DMS79 treated with DMSO at 0.1 percent for 48 hours (cell line): ENCODE measurements at regions not wholly inside any gene's neighbourhood (a gene's known extent, or its start where the extent isn't known, plus 50 kb on each side); places are given as distances from the start of the nearest gene placed in this dataset.
"Not testable (repeated sequence)": the region's sequence is repeated elsewhere in the genome, so short reads cannot be mapped to it uniquely, and the experiment has no call there.

Experiments used
- DNase-seq: peaks from one replicate; lab custom pipeline; 2025; lab: John Stamatoyannopoulos, UW

DNA sequence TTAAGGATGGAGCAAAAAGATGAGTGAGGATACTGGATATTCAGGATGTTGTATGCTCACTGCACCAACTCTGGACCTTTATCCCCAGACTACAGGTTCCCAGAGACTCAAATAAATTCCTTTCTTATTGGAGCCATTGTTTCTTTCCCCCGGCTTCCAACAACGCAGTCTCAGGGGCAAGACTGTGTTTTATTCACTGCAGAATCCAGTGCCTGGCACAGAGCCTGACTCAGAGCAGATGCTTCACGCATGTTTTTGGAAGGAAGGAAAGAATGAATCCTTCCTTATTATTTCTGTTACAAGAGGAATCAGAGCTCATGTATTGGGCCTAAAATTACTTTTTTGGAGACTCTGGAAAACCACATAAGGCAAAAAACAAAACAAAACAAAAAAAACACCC is 96.0 kb upstream of the VGLL4 start:
- DNase-seq, result no peak

DNA sequence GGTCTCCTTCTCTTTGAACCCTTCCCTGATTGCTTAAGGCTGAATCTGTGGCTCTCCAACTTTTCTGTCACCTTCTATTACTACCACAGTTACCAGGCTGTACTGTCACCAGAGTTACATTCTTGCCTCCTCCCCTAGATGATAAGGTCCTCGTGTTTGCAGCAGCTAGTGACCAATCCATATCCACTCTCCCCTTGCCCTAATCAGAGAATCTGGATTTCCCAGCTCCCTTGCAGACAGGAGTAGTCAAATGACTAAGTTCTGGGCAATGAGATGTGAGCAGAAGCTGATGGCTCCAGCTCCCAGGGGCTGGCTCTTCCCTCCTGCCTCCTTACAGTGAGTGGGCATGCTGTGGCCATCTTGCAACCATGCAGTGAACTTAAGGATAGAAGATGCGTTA is 95.4 kb upstream of the VGLL4 start:
- DNase-seq, result no peak

DNA sequence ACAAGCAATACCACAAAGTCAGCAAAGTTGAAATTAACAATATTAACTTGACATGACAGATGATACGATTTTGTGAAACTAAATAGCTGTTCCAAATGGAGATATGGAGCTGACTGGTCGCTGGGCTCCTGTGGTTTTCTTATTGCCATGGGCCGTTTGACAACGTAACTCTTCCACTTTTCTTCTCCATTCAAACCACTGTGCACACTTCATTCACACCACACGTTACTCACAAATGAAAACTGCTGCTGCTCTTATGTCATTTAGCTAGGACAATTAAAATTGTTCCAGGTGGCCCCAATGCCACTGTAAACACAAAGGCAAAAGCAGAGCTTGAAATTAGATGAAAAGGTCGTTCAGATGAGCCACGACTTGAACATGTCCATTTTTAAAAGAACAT is 94.0 kb upstream of the VGLL4 start:
- DNase-seq, result no peak

DNA sequence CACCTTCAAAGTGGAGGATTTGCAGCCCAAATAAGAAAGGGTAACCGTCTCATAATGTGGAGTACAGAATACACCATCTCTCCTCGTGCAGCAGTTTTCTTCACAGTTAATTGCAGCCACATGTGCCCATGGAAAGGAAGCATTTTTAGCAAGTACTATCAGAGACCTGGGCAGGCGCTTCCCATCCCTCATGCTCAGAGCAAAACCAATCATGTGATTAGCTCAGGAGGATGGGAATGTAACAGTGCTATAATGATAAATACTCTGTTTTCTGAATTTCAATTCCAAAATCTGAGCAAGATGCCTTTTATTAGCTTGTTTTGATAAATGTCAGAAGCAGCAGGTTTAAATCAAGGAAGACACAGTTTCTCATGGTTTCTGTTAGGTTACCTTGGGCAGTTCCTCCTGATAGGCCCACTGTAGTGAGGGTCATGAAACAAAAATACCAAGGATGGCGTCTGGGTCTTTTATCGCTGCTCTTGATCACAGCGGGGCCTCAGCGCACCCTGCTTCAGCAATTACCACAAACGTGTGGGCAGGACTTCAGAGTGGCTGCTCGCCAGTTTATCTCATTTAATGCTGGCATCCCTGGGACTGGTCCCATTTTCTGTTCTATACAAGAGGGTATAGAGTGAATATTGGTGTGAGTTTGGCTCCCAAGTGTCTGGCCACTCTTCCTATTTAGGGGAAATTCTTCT is 92.6 kb upstream of the VGLL4 start:
- no peak for DNase-seq

DNA sequence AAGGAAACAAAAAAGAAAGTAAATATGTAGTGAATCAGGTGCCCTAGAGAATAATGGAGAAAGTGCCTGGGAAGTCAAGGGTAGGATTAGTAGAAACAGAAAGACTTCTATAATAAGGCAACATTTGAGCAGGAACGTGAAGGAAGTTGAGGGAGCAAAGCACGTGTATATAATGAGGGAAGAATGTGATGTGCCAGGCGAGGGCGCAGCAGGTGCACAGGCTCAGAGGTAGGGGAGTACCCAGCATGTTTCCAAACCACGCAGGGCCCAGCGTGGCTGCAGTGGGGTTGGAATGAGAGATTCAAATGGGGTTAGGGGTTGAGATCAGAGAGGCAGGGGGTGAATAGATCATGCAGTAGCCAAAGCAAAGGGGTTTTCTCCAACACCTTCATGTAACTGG is 91.9 kb upstream of the VGLL4 start:
- no peak for DNase-seq

DNA sequence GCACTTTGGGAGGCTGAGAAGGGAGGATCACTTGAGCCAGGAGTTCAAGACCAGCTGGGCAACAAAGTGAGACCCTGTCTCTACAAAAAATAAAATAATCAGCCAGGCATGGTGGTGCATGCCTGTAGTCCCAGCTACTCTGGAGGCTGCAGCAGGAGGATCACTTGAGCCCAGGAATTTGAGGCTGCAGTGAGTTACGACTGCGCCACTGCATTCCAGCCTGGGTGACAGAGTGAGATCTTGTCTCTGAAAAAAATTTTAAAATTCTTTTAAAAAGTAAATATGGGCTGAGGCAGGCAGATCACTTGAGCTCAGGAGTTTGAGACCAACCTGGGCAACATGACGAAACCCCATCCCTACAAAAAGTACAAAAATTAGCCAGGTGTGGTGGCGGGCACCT is 91.4 kb upstream of the VGLL4 start:
- not testable (repeated sequence) for DNase-seq

DNA sequence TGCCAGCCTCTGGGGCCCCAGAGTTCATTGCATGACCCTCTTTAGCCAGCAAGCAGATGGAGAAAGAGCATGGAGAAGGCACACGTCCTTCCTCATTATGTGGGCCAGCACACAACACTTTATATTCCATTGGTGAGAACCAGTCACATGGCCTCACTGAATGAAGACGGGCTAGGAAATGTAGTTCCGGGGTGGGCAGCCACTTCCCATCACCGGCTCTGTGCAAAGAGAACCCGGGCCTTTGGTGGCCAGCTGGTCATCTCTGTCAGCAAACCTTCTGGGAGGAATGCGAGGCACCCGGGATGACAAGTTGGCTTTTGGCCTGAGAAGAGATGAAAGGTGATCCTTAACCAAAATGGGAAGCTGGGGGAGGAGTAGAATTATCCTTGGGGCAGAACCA is 90.2 kb upstream of the VGLL4 start:
- DNase-seq, result no peak

DNA sequence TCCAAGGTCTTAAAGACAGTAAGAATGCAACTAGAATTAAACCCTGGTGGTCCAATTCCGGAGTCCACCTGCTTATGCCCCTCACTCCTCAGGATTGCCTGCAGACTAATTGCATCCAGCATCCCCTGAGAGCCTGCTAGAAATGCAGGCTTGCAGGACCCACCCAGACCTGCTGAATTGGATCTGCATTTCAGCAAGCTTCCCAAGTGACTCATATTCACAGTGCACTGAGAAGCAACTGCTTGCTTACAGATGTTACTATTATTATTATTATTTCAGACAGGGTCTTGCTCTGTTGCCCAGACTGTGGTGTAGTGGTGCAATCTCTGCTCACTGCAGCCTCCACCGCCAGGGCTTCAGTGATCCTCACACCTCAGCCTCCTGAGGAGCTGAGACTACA is 83.5 kb upstream of the VGLL4 start:
- DNase-seq, result no peak

DNA sequence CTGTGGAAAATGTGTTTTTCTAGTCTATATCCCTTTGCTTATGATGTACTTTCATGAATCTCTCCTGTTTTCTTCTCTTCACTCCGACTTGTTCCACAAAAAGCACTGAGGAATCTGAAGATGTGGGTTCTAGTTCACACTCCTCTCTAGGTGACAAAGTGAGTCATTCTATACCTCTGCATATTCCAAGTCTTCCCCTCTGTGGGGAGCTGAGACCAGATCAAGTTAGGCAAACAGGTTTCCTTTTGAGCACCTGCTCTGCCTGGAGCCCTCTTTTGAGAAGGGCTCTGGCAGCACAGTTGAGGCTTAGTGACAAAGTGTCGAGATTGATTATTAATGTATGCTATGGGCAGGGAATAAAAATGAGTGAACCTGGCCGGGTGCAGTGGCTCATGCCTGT is 82.4 kb upstream of the VGLL4 start:
- DNase-seq, result no peak

DNA sequence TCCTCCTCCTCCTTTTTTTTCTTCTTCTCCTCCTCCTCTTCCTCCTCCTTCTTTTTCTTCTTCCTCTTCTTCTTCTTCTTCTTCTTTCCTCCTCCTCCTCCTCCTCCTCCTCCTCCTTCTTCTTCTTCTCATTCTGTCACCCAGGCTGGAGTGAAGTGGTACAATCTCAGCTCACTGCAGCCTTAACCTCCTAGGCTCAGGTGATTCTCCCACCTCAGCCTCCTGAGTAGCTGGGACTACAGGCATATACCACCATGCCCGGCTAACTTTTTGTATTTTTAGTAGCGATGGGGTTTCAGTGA is 81.6 kb upstream of the VGLL4 start:
- DNase-seq, result not testable (repeated sequence)

DNA sequence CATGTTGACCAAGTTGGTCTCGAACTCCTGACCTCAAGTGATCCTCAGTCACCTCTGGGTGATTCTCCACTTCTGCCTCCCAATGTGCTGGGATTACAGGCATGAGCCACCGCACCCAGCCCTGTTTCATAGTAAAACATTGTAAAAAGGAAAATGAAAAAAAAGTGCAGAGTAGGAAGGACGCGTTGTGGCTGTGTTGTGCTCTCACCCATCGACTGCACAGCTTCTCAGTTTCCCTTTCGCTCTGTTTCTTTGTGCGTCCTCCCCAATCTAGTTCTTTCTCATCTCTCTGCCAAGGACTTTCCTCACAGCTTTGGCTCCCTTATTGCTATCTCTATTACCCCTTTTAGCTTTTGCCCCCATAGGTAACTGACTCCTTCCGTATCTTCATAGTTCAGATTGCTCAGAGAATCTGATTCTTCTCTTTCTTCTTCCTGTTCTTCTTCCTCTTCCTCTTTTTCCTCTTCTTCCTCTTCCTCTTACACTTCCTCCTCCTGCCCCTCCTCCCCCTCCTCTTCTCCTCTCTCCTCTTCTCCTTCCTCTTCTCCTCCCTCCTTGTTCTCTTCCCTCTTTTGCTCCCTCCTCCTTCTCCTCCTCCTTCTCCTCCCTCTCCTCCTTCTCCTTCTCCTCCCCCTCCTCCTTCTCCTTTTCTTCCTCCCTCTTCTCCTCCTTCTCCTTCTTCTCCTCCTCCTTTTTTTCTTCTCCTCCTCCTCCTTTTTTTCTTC is 81.1 kb upstream of the VGLL4 start:
- no peak for DNase-seq

DNA sequence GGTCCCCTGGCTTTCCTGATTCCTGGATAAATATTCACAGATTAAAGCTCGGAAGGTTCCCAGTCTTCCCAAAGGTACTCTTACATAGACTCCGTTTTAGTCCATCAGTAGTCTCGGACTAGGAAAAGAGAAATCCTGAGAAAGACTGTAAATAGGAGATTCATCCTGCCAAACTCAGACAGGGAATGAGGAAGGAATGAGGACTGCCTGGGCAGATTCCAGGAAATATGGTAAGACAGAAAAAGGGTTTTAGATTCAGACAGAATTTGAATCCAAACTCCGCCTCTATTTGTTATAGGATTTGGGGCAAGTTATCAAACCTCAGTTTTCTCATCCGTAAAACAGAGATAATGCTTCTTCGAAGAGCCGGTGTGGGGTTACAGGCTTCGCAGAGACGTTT is 77.8 kb upstream of the VGLL4 start:
- no peak for DNase-seq

DNA sequence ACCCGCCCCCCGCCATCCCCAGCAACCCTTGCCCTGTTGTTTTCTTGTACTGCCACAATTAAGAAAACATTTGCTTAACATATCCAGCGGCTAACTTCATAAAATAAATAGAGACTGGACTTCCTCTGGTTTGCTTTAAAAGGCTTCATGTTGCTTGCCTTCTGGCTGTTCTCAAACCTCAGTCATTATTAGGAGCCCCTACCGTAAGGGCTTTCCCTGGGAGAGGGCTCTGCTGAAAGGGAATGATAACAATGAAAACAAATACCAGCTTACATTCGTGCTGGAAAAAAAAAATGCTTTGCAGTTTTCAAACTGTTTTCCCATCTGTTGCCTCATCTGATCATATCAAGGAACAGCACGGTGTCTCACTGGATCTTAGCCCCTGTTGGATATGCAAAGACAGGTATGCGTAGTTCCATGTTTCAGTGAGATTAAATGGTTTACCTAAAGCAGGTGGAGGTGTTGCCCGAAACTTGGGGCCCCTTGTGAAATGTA is 77.2 kb upstream of the VGLL4 start:
- no peak for DNase-seq

DNA sequence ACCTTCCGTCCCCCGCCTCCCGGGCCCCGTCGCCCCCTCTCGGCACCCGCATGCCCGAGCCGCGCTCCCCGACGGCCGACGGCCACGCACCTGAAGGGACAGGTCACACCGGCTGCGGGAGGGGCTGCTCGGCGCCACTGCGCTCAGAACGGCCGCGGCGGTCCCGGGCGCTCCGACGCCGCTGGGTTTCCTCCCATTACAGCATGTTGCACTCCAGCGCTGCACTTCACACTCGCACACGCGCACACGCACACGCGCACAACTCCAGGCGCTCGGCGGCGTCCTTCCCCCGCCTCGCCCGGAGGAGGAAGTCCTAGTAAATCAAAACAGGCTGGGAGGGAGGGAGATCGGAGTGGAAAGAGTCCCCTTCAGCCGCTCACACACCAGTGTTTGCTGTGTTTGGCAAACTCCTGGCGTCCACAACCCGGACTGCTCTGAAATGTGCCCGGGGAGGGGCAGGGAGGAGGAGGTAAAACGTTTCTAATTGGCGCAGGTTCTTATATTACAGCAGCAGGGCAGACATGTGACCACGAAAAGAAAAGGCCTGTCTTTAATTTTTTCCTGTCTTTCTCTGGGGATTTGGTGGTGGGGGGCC is 76.7 kb upstream of the VGLL4 start:
- DNase-seq, result peak; percentile 52

DNA sequence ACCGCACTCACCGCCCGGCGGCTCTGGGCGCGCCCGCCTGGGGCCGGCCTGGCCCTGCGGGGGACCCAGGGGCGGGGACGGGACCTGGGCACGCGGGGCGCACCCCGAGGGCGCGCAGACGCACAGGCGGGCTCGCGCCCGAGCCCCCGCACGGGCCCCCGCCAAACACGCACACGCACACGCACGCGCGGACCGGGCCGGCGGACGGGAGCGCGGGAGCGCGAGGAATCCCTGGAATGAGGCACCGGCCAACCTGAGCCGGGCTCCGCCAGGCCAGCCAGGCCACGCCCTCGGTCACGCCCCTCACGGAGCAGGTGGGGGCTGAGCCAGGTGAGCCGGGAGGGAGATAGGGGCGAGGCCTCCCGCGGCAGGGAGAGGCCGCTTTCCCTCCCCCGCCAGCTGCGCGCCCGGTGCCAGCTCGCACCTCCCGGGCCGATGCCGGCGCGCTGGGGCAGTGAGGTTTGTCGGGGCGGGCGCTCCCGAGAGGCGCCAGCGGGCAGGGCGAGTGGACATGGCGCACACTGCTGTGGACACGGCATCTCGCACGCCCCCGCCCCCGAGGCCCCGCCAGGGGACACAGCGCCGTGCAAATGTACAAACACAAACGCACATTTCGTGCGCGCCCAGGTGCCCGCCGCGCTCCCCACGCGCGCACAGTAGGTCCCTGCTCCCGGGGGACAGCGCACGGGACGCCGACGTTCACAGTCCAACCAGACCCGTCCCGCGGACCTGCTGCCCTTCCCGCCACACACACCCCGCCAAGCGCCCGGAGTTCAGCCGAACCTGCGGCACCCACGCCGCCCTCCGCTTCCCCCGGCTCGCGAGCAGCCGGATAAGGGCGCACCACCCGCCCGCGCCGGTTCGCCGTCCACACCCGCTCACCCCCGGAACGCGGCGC is 75.9 kb upstream of the VGLL4 start:
- peak; percentile 47 for DNase-seq

DNA sequence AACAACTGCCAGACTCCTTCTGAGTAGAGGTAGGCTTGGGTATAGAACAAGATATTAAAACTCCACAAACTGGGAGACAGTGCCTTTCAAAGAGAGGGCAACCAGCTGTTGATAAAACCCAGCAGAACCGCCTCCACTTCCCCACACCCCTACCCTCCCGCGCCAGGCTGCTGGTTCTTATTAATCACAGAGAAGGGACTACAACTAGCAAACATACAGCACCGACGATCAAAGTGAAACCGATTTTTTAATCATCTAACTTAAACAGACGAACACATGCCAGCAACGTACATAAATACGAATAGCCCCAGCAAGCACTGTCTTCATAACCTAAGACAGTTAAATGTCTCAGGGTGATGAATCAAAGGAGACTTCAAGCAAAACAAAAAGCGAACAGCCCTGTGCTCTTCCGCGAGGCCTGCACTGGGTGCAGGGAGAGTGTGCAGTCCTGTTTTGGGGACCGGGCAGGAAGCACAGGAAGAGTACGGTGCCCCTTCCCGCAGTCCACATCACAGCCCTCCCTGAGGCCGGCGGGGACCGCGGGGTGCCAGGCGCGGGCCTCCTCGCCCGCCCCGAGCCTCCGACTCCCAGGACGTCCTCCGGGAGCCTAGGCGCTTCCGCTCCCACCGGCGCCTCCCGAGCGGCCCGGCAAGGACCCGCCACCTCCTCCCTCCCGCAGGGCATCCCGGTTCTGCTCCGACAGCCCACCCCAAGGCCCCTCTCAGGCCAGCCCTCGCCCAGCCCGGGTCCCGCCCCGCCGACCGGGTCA is 75.1 kb upstream of the VGLL4 start:
- DNase-seq, result peak; percentile 10

DNA sequence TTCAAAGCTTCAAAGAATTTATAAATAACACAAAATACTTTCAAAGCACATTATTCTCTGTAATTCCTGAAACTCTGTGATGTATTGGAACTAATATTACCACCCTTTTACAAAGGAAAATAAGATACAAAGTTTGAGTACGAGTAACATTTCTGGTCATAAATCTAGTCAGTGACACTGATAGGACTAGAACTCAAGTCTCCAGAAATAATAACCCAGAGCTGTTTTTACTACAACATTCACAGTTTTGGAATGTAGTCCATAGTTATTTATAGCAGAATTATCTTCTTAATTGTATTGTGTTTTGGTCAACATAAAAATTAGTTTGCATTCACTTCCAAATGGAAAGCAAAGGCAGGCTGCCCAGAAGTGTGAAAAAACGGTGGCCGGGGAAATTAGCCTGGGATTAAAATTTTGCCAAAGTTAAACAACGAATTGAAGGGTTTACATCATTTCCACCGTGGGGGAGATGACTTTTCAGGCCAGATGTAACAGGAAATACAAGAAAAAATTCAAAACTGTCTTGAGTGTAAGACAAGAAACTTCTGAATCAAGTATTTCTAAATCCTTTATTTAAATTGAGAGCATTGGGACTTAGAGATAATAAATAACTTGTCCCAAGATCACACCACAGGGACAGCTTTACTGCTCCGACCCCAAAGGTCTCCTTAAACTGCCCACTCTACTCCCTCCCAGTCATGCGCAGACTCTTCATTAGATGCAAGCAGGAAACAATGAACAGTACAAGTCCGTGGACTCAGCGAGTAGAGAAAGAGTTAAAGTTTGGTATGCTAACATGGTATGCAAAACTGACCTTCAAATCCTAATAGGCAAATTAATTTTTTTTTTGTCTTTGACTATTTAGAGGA is 74.3 kb upstream of the VGLL4 start:
- DNase-seq, result no peak

DNA sequence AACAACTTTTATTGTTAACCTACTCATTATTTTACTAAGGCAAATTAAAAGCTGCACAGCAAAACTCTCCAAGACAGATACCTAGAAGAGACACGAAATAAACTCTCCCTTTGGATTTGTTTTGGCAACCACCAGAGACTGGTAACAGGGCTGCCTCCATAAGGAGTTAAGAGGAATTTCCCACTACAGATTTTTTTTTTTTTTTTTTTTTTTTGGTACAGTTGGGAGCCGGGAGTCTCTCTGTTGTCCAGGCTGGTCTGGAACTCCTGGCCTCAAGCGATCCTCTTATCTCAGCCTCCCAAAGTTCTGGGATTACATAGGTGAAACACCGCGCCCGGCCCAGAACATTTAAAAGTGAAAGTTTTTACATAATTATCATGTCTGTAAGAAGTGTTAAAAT is 73.6 kb upstream of the VGLL4 start:
- DNase-seq, result no peak

DNA sequence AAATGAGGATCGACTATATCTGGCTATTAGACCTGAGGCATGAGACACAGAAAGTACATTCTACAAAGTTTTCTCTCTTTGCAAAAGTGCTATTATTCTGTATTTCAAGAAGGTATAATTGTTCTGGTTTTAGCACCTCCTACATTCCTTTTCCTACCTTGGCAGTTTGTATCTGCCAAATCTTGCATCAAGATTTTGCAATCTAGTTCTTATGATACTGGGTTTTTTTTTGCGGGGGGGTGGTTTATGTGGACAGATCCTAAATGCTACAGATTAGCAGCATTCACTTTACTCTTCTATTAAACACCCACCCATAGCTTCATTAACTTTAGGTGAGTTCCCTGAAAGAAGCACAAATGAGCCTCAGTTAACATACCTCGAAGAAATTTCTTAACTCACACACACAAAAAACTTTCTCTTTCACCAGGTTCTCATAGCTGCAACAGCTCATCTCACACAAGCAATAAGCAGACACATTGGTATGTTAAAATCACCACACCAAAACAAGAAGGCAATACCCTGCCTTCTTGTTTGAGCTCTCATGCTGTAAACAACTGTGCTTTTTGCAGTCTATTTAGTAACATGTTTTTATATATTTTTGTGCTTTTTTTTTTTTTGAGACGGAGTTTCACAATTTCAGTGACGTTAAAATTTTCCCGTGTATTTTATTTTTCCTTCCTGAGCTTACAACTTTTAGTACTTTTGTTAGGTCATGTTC is 73.0 kb upstream of the VGLL4 start:
- no peak for DNase-seq

DNA sequence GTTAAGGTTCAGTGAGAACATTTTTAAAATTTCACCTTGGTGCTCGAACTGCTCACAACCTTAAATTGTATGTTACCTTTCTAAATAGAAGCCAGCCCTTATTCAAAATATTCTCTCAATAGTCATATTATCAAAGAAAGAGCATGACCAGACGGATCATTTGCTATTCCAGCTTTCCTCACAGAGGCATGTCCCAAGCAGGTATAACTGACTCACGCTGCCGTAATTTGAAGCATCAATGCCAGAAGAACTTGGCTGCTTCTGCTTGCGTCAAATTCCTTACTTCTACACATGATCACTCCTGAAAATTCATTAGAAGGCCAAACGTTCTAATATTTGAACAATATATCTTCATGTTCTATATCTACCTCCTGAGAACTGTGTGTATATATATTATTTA is 69.5 kb upstream of the VGLL4 start:
- no peak for DNase-seq
